ENCODE measurements at regions not wholly inside any gene's neighbourhood (a gene's known extent, or its start where the extent isn't known, plus 50 kb on each side); places are given as distances from the start of the nearest gene placed in this dataset.

DNA sequence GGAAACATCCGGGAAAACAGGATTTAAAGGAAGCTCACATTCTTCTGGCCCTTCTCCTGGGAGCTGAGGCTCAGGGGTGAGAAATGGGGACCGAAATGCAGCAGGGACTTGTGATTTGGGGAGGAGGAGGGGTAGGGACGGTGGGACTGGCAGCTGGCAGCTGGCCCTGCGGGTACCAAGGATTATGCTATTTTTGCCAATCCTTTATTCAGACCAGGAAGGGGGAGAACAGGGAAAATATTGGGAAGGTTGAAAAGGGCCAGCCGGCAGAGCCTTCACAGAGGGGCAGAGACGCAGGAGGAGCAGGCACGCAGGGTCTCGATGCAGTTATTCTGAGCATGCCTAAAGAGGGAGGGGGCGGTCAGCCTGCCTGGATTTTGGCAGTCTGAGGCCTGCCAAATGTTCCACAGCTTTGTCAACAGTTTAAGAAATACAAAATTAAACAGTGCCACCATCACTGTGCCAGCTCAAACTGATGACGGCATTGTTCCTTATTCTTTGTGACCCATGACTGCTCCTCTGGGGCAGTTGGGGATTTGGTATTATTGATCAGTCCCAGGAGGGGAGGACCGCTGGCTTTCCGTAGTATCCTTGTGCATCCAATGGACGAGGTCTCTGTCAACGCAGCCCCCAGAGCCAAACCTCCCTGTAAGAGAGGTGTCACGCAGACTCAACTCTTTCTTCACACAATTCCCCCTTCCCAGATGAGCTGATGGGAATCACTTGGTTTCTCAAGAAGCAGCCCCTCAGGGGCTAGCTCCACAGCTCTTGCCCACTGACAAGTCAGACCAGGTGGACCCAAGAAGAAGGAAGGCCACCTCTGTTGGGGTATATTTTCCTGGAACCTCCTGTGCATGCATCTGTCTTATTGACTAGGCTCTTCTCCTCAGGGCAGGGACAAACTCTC, 553.3 kb downstream of the BNC2 start:
- DNase-seq: no peak

DNA sequence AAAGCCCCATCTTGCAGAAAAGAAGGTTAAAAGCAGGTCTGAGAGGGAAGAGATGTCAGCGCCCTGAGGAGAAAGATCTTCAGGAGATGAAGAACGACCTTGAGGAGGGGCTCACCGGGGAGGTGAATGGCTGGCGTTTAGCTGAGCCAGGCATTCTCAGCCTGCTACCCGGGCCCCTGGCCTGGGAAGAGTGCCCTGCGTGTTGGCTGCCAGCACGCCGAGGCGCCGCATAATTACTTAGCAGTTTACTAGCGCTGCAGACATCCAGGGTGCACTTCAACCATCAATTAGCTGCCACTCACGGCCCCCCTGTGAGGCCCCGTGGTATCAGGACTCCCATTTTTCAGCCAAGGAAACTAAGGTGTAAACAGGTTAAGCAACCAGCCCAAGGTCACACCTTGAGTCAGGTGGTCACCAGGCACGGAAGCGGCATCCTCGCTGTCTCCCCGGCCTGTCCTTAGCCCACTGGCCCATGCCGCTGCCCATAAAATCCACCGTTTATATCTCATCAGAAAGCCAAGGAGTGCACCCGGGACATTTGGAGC, 551.9 kb downstream of the BNC2 start:
- no peak for DNase-seq

DNA sequence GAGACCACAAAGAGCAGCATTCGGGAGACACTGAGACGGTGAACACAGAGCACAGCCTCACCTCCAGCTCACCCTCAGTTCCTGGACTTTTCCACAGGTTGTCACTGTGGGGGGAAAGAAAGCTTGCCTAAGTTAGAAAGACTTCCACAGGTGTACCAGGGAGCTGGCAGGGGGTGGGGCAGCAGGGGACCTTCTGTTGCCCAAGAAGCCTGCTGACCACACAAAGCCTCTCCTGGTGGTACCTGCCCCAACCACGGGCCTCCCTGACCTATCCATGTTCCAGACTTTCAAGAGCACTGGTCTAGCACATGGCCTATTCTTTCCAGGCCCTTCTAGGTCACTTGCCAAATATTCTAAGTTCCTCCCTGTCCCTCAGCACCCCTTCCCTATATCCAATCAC, 550.8 kb downstream of the BNC2 start:
- DNase-seq: no peak

DNA sequence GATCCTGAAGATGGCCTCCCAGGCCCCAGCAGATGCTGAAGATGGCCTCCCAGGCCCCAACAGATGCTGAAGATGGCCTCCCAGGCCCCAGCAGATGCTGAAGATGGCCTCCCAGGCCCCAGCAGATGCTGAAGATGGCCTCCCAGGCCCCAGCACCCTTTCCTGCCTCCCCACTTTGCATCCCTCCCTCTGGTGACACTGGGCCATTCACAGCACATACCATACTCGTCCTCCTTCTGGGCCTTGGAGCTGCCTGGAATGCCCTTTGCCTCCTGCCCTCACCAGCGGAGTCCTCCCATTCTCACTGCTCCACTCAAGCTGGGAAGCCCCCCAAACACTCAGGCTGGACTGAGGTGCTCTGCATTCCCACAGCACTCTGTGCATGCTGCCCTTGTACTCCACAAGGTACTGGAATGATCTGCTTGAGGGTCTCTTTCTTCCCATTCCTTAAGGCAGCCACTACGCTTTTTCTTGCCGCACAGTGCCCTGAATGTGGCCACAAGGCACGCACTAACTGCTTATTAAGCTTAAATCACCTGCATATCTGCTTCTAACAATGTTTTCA, 550.0 kb downstream of the BNC2 start:
- no peak for DNase-seq

DNA sequence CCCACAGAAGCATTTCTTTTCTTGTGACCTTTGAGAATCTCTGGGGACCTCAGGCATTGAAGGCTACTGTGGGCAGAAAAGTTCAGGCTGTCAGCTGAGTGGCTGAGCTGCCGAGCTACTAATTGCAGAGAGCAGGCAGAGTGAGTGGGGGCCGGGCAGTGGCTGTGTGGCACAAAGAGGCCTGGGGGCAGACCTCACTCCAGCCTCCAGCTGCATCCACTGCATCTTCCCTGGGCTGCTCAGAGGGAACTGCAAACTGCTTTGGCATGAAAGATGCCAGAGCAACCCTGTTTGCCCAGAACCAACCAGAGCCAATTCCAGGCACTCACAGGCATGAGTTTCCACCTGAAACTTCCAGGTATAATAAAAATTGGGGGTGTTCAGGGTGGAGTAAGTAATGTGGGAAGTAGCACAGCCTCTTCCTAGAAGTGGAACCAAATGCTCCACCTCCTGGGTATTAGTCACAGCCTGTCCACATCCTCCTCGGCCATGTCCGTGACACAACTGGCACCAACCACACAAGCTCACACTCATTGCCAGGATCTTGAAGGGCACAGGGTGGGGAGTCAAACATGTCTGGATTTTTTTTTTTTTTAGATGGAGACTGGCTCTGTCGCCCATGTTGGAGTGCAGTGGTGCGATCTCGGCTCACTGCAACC, 548.9 kb downstream of the BNC2 start:
- DNase-seq: no peak

DNA sequence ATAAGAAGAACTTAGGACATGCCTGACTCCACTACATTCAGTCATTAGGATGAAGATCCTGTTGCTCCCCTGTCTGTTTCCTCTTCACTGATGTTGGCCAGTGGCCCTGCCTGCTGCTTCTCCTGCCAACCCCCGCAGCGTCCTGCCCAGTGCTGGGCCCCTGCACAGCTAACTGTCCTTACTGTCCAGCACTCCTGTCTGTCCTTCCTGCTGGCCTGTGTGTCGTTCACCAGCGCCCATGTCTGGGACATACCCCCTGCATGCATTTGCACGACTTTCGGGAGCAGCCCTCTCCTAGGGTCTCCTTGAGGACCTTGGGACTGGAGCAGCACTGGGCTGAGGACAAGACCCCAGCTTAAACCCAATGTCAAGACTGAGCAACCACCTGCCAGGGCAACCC, 547.6 kb downstream of the BNC2 start:
- DNase-seq: no peak

DNA sequence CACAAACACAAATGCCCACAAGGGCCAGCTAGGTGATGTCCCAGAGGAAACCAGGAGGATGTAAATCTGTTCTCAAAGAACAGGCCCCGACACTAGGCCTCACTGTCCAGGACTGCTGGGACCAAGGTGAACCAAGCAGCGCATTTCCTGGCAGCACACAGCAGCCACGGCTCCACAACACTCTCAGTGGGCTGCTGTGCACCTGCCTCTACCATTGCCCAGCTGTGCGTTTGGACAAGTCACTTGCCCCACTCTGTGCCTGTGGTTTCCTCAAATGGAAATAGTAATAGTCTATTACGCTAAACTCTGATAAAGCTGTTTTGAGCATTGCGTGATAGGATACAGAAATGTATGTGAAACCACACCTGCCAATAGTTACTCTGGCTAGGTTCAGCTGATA, 544.5 kb downstream of the BNC2 start:
- DNase-seq: no peak

DNA sequence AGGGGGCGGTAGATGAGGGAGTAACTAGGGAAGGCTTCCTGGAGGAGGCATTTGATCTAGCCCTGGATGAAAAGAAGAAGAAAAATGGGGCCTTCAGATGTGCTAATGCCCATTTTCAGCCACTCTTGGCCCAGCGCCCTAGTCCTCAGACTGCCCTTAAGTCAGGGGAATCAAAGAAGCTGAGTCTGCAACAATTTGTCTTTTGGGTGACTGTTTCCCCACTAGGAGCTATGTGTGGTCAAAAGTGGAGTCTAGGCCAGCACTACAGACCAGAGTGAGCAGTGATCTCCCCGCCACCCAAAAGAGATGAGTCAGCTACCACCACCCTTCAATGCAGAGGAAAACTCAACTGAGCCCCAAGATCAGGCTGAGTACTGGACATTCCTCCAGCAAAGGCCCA, 542.1 kb downstream of the BNC2 start:
- DNase-seq: no peak

DNA sequence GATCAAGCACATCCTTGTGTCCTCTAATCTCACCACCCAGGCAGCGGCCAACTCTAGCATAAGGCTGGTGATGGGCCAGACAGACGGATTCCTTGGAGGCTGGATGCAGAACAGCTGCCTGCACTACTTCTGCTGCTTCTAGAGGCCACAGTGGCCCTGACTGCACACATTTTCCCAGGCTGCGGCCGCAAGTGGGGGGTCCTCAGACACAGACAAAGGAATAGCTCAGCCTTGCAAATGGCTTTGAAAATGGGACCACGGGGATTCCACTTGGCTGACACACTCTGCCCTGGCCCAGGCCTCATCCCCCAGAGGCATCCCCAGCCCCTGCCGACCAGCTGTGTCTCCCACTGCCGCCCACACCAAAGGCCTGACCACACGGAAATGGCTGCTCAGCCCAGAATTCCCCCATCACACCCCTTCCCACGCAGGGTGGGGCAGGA, 540.8 kb downstream of the BNC2 start:
- no peak for DNase-seq

DNA sequence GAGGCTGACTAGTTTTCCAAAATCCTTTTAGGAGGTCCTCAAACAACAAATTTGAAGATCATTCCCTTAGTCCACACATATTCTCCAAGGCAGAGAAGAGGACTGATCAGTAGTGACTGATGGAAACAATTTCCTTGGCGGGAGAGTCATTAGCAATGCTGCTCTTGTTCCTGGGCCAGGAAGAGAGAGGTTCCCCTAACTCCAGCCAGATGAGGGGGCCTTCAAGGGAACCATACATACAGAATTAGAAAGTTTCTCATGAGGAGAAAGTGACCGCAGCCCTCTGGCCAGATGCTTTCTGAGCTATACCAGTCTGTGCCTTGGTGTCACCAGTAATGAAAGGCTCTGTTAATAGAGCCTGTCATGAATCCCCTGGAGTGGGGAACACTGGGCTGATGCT, 539.4 kb downstream of the BNC2 start:
- no peak for DNase-seq

DNA sequence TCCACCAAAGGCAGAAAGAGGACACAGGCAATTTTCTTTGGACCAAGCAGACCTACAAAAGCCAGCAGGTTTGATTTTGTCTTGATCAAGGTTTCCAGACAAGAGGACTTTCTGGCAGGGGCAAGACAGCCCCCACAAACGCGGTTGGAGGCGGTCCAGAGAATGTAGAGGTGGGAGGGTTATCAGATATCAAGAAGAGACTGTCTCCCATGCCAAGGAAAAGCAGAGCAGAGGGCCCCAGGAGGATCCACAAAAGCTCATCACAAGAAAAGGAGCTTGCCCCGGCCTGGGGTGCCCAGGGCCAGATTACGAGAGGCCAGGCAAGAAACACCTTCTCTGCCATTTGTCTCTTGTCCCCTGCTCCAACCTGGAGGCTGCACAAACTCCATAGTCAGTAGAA, 538.9 kb downstream of the BNC2 start:
- DNase-seq: no peak

DNA sequence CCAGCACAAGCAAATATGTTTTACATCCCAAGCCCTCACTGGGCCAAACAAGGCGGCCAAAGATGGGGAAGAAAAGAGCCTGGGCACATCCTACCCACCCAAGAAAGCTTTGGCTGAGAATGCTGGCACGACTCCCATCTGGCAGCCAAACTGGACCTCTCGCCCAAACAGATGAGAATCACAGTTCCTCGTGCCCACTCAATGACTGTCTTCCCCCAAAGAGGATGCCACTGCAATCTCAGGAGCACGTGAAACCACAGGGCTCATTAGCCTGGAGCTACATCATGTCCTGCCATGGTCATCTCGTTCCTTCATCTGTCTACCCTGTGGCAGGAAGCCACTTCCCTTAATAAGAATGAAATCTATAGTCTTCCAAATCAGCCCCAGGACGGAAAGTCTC, 536.8 kb downstream of the BNC2 start:
- no peak for DNase-seq

DNA sequence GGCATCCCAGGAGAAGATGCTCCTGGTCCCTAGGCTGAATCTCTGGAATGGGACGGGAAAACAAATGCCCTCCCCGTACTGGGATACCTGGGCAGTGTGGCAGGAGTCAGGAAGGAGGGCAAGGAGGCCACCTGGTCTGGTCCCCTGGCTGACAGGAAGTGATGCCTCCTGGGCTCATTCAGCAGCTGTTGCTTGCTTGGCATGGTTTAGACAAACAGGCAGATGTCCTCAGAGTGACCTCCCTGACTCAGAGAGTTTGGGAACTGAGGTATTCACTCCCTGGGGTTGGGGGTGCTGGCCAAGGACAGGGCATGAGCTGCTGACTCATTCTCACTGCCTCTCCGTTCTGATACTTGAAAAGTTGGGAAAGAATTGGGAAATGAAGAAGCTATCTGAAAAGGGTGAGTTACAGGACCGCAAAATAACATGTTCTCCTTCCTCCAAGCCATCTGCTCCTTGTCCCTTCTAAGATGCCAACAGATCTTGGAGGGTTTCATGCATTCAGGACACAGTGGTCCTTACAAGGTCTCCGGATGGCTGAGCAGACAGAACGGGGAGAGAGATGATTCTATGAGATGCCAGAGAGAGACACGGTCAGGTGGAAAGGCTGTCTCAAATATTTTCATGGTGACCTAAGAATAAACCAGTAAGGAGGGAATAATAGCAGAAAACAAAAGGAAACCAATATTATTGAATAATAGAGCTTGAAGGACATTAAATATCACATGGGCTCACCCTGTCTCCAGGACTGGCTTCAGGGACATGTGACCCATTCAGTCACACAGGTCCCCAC, 534.5 kb downstream of the BNC2 start:
- DNase-seq: no peak

DNA sequence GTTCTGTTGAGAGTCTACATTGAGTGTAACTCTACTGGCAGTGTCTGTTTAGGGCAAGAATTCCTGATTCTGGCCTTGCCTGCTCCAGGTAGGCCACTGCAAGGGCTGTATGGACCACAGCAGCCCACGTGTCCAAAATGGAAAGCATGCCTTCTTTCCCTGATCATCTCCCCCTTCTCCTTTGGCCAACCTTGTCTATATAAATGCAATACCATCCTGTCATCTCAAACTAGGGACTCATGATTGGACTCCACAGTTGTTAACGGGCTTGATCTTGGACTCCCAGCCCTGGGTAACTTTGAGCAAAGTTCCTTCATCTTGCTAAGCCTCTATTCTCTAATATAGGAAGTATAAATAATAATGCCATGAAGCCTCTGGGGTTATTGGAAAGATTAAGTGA, 533.6 kb downstream of the BNC2 start:
- no peak for DNase-seq

DNA sequence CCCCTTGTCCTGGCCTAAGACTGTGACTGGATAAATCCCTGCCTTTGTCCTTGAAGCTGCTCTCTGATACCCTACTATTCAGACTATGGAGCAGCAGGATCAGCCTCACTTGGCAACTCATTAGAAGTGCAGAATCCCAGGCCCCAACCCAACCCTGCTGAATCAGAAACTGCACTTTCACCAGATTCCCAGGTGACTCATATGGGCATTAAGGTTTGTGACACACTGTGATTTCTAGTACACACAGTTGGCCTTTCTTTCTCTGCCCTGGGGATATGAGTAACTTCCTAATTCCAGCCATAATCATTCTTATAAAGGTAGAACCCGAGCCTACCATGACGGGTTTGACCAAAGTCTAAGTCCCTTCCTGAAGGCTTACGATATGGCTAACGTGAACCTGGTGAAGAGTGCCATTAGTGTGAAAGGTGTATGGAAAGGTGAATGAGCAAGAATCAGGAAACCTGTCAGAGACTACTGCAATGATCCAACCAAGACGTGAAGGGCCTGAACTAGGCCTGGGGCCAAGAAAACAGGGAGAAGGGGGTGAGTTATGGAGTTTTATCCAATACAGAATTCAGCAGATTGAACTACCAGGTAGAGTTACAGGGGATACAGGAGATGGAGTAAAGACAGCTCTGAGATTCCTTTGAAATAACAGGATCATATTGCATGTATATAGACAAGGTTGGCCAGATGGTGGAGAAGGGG, 533.0 kb downstream of the BNC2 start:
- no peak for DNase-seq

DNA sequence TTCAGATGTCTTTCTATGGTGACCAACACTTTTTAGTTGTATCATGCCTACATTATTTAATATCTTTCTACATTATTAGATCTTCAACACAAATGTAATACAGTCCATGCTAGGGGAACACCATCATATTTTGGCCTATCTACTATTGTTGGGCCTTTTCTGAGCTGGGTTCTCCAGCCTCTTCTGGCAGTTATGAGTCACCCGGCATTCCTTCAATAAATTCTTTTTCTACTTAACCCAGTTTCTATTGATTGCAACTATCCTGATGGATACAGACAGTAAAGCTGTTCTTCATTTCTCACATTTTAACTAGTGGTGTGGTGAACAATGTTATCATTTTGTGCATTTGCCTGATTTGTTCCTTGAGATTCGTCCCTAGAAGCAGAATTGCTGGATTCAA, 529.3 kb downstream of the BNC2 start:
- no peak for DNase-seq

DNA sequence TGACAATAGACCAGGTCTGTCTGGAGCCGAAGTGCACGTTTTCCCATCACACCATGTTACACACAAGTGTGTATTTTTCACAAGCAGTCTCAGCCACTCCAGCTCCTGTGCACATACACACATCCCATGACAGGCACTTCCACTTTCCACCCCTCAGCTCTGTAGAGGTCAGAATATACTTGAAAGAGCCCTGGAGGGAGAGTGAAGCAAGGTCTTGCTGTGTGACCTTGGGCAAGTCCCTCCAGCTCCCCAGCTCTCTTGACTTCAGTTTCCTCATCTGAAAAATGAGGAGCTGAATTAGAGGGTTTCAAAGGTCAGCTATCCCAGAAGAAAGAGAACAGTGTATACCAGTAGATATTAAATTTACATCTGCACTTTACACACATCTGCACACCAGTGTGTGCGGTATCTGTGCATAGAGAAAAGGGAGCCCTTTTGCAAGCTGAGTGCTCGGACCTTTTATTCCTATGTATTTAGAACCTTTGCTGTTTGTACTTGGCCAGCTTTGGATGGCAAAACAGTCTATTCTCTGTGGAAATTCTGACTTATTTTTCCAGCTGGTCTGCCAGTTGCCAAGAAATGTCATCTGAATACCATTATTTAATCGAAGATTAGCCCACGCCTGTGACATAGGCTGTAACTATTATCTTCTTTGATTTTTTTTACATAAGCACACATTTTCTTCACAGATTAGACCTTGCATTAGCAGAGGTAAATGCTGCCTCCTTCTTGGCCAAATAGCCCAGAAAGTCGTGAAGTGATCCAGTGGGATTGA, 528.0 kb downstream of the BNC2 start:
- no peak for DNase-seq

DNA sequence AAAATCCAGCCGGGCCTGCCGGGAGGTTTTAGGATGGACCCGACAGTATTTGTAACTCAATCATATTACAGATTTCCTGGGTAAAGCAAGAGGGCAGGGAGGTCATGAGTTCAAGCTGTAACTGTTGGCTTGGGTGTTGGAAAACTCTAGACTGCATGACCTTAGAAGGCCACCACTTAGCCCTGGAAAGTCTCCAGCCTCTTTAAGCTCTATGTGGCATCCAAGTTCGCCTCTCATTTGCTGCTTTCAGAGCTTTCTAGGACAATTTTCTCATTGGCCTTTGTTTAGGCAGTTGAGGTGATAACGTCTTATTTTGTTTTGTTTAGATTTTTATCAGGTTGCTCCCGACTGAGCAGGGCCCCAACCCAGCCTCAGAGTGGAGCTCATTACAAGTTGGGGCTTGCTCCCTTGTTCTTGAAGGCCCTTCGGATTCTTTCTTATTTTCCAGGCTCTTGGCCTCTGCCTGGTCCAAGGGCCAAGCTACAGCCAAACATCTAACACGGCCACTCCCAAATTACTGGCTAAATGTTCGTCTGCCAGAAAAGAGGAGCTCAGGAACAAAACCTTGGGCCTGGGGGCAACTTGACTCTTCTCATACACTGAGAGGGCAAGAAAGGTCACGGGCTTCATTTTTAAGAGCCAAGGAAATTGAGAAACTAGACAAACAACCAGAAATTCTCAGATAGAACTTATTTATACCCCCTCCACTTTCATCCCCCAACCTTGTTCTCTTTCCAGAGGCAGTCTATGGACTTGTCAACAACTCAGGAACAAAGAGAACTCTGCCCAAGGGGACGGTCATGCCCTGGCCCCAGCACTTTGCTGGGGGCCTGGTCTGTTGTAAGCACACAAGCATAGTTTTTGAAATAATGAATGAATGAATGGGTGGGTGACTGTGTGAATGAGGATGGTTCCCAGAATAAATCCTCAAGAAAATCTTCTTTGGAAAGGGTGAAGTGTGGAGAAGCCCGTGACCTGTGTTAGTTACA, 526.9 kb downstream of the BNC2 start:
- no peak for DNase-seq

DNA sequence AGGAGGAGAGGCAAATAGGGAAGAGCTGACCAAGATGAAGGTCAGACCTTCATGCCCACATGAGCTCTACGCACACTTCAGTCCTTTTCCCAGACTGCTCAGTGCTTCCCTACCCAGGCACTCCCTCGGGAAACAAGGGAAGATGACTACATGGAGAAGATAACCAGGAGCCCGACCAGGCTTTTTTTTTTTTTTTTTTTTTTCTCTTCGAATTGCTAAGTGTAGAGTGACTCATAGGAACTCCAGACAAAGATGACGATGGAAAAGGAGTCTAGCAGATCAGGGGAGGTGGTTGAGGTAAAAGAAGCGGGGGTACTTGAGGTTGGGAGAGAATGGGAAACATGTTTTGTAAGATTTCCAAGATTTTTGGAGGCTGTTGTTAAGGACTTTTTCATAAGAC, 526.1 kb downstream of the BNC2 start:
- DNase-seq: no peak

DNA sequence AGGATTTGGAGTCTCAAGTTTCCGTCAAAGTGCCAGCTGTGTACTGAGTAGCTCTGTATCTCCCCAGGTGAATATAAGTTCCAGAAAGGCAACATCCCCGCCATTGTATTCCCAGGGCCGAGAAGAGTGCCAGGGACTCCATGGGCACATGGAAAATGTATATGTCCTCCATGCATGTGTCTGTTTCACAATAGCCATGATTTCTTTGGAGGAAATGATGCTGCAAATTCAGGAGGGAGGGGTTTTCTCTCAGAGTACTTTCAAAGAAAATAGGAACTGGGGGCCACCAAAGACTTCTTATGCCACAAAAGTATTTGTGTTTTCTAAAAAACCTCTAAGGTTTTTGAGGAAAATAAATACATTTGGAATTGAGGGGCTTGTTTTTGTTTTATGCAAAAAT, 524.6 kb downstream of the BNC2 start:
- no peak for DNase-seq
